Spinal cord (tissue), 9 donors: ENCODE measurements at regions not wholly inside any gene's neighbourhood (a gene's known extent, or its start where the extent isn't known, plus 50 kb on each side); places are given as distances from the start of the nearest gene placed in this dataset.
"Not testable (repeated sequence)": the region's sequence is repeated elsewhere in the genome, so short reads cannot be mapped to it uniquely, and the experiment has no call there.

Experiments
- DNase-seq, 6 donors: peaks; one replicate each; pipeline versions ENCODE4 v3.0.0 to v3.0.0-alpha.2; 2013 to 2015; ENCODE audit warnings: low spot score in 6 of 6, low read depth in 4 of 6
- H3K27ac ChIP-seq: one replicate; pipeline ENCODE4 v1.5.1; 2013; ENCODE audit warnings: low read depth, low read length, control low read depth
- H3K27me3 ChIP-seq: one replicate; pipeline ENCODE4 v1.6.1; 2013; ENCODE audit warnings: low read length; ENCODE audit not compliant: control insufficient read depth, insufficient read depth
- H3K36me3 ChIP-seq: one replicate; pipeline ENCODE4 v1.6.1; 2013; ENCODE audit warnings: low read length; ENCODE audit not compliant: control insufficient read depth, insufficient read depth
- H3K4me1 ChIP-seq: one replicate; pipeline ENCODE4 v1.6.1; 2013; ENCODE audit warnings: low read length; ENCODE audit not compliant: control insufficient read depth, insufficient read depth
- H3K4me3 ChIP-seq: one replicate; pipeline ENCODE4 v1.5.1; 2013; ENCODE audit warnings: low read depth, low read length, control low read depth
- H3K9me3 ChIP-seq: one replicate; pipeline ENCODE4 v1.6.1; 2013; ENCODE audit warnings: low read length; ENCODE audit not compliant: control insufficient read depth, insufficient read depth
- WGBS: methylation state at CpG from one replicate; pipeline ENCODE4 v1.1.5; 2013; ENCODE audit warnings: missing lambda C conversion rate; ENCODE audit not compliant: insufficient coverage; 5-methylcytosine and 5-hydroxymethylcytosine counted together
- donor health status: healthy.

DNA sequence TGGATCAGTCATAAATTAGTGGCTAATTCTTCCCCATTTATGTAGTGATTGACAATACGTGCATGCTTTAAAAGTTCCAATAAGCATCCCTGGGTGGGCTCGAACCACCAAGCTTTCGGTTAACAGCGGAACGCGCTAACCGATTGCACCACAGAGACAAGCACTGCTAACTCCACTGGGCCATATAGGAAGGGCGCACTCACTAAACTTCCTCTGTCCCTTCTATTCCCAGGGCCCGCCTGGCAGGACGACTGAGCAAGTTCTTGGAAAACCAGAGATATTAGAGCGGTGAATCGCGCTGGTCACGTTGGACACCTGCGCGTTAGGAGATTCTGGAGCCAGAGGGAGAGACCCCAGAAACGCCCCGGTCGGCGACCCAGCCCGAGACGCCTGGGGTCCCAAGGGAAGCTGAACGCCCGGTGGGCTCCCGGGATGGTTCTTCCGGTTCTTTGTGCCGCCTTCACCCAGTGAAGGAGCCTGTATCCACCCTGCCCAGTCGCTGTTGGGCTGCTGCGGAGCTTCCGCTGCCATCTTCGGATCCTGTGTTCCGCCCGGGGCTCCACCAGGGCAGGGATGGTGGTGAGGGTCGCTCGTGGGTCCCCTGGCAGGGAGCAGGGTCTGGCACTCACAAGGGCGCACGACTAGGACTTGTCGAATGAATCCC lies 62.8 kb downstream of the PPIAL4A start:
- not testable (repeated sequence) for H3K27ac ChIP-seq
- H3K4me3 ChIP-seq: peak overlapping the region; percentile 12
- 12% methylated on average over 7 of the region's 38 CpGs for WGBS

DNA sequence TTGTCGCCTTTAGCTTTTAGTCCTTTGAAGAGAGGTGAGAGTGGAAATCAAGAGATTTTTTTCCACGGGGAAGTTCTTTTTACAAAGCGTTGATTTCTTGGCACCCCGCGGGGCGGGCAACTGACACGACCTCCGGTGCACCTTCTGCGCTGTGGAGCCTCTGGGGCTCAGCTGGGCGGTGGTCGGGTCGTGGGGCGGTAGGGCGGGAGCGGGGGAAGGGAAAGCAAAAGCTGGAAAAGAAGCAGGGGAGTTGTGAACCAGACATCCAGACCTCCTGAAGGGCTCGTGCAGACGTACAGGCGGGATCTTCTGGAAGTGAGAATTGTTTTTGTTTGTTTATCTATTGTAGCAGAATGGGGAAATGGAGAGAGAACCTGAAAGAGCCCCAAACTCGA lies 63.3 kb downstream of the PPIAL4A start:
- DNase-seq: peak in 1 of 6 donors; percentile 11
- H3K4me3 ChIP-seq, H3K9me3 ChIP-seq, H3K36me3 ChIP-seq, H3K27me3 ChIP-seq, H3K27ac ChIP-seq, H3K4me1 ChIP-seq: not testable (repeated sequence)
- 7% methylated on average over 6 of the region's 19 CpGs for WGBS

More for the DNA sequence above, 62.8 kb downstream of the PPIAL4A start:
- not testable (repeated sequence) for H3K27me3 ChIP-seq, H3K9me3 ChIP-seq, H3K4me1 ChIP-seq, H3K36me3 ChIP-seq
- peak in 1 of 6 donors; percentile 21 for DNase-seq

DNA sequence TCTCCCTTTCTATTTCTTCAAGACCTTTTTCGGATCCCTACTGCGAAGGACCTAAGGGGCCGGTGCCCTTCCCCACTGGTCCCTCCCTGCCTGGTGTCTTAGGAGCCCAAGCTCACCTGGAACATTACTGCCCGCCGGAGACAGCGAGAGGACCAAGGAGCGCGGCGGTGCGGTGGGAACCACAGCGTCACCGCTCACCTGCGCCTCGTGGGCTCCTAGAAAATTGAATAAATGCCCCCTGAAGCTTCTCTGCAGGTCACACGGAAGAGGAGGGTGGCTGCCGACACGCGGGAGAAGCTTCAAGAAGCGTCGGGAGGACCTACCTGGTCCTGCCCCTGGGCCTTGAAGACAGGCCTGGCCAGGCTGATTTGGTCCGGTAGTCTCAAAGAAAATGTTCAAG lies 65.2 kb downstream of the PPIAL4A start:
- H3K4me3 ChIP-seq: no peak overlapping the region
- H3K9me3 ChIP-seq: no peaks in the 10 kb centered on the region
- 54% methylated on average over 21 of the region's 21 CpGs for WGBS
- H3K27me3 ChIP-seq: no peaks in the 10 kb centered on the region
- no peak overlapping the region for H3K27ac ChIP-seq
- peaks cover 3% of the 10 kb centered on the region for H3K36me3 ChIP-seq
- H3K4me1 ChIP-seq: no peaks in the 10 kb centered on the region
- DNase-seq: no peak

DNA sequence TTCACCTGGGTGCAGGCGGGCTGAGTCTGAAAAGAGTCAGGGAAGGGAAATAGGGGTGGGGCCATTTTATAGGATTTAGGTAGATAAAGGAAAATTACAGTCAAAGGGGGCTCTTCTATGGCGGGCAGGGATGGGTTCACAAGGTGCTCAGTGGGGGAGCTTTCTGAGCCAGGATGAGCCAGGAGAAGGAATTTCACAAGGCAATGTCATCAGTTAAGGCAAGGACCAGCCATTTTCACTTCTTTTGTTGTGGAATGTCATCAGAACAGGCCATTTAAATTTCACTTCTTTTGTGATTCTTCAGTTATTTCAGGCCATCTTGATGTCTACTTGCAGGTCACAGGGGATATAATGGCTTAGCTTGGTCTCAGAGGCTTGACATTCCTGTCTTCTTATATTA lies 66.4 kb downstream of the PPIAL4A start:
- not testable (repeated sequence) for H3K4me3 ChIP-seq, H3K4me1 ChIP-seq, DNase-seq, H3K36me3 ChIP-seq, H3K9me3 ChIP-seq, H3K27me3 ChIP-seq, H3K27ac ChIP-seq
- WGBS: 30% methylated on average over 2 of the region's 2 CpGs

DNA sequence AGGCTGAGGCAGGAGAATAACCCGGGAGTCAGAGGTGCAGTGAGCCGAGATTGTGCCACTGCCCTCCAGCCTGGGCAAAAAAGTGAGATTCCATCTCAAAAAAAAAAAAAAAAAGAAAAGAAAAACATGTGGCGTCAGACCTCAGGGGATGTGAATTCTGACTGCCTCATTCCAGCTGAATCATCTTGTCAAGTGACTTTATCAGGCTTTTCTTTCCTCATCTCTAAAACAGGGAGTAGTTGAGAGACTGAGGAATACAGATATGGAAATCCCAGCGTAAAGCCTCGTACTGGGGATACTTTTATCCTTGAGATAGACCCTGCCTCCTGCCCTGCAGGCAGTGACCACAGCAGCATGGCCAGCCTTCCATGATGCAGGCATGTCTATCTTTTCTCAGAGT lies 76.4 kb downstream of the PPIAL4A start:
- no CpG with 5 or more reads among the region's 5 CpGs for WGBS
- not testable (repeated sequence) for H3K4me1 ChIP-seq, H3K27me3 ChIP-seq, H3K4me3 ChIP-seq, H3K9me3 ChIP-seq, H3K27ac ChIP-seq, DNase-seq, H3K36me3 ChIP-seq

DNA sequence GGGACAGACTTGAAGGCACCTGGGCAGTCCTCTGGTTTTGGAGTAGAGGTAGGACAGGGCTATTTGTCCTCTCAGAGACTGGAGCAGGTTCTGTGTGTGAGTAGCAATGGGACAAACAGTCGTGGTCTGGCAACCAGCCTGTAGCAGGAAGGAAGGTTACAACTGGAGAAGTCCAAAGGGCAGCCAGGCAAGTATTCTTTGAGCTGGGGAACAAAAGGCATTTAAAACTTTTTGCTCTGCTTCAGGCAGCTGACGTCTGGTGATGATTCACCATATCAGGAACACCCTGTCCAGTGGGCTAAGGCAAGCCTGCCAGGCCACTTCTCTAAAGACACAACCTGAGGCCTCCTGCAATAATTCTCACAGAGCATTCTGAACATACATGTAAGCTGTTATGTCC lies 83.3 kb downstream of the PPIAL4A start:
- H3K4me1 ChIP-seq, DNase-seq, H3K9me3 ChIP-seq, H3K27me3 ChIP-seq, H3K4me3 ChIP-seq, H3K36me3 ChIP-seq, H3K27ac ChIP-seq: not testable (repeated sequence)
- WGBS: 50% methylated on average over 1 of the region's 2 CpGs

DNA sequence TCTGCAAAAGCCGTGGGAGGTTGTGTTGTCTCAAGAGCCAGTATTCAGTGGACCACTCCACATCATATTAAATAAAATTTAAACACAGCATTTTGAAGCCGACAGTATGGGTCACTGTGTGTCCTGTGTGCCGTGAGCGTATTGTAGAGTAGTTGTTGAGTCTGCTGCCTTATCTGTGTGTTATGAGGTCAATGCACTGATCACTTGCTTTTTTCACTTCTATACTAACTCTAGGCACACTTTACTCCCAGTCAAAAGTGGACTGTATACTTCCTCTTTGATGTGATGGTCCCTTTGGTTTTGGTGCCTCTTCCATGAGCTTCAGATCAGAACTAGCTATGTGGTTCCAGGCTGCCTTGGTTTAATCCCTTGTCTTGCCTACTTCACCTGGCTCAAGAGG lies 84.3 kb downstream of the PPIAL4A start:
- H3K4me3 ChIP-seq, H3K27ac ChIP-seq, H3K36me3 ChIP-seq, H3K4me1 ChIP-seq, H3K9me3 ChIP-seq, DNase-seq, H3K27me3 ChIP-seq: not testable (repeated sequence)
- no CpG with 5 or more reads among the region's 4 CpGs for WGBS

DNA sequence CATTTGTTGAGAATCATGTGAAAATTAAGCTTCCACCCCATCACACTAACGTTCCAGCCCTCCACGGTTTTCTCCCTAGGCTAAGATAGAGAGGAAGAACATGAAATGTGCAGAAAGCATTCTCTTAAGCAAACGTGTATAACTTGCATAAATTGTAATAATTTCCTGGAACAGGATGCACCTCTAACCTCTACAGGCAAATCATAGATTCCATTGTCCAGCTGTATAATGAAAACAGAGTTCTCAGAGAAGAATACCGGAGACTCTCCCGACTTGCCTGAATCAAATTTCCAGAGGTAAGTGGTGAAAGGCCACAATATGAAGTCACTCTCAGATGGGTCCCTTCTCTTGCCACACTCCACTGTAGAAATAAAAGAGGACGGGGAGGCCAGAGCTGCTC lies 87.7 kb downstream of the PPIAL4A start:
- H3K4me3 ChIP-seq, DNase-seq, H3K4me1 ChIP-seq, H3K27ac ChIP-seq, H3K36me3 ChIP-seq, H3K27me3 ChIP-seq, H3K9me3 ChIP-seq: not testable (repeated sequence)
- WGBS: no CpG with 5 or more reads among the region's 6 CpGs

DNA sequence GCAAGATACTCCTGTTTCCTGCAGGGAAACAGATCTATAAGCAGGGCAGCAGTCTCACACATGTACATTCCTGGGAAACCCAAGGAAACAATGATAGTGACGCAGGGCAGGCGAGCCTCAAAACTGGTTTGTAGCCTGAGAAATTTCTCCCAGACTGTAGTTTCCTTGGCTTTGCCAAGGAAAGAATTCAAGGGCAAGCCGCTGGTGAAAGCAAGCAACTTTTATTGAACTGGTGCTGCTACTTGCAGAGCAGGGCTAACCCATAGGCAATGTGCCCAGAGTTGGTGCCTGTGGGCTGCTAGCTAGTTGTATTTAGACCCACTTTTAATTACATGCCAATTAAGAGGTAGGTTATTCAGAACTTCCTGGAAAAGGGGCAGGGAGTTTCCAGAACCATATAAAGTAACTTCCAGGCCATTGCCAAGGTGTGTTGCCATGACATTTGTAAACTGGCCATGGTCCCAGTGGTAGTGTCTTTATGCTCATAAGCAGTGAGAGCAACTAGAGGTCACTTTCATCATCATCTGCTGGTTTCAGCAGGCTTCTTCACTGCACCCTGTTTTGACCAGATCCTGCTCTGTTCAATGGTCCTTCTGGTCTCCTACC lies 92.0 kb downstream of the PPIAL4A start:
- WGBS: 52% methylated on average over 3 of the region's 3 CpGs
- H3K36me3 ChIP-seq, H3K27ac ChIP-seq, H3K4me1 ChIP-seq, H3K4me3 ChIP-seq, H3K9me3 ChIP-seq, H3K27me3 ChIP-seq: not testable (repeated sequence)
- peak in 1 of 6 donors; percentile 13 for DNase-seq

DNA sequence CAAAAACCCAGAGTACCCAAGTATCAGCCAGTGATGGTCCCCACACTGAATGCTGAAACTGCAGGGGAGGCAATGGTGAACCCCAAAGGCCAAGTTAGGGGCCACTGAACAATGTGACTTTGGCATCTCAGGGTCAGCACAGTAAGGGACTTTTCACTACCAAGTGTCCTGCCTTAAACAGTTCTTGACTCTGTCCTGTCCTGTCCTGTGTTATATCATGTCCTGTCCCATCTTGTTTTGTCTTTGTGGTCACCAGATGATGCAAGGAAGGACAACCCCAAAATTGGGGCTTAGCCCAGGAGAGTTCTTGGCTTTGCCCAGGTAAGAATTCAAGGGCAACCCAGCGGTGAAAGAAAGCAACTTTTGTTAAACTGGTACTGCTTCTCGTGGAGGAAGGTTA lies 105.0 kb downstream of the PPIAL4A start:
- no CpG with 5 or more reads among the region's 2 CpGs for WGBS
- DNase-seq, H3K36me3 ChIP-seq, H3K4me1 ChIP-seq, H3K4me3 ChIP-seq, H3K27me3 ChIP-seq, H3K9me3 ChIP-seq, H3K27ac ChIP-seq: not testable (repeated sequence)
